Limb (tissue), 2 donors: ENCODE measurements at regions not wholly inside any gene's neighbourhood (a gene's known extent, or its start where the extent isn't known, plus 50 kb on each side); places are given as distances from the start of the nearest gene placed in this dataset.

Experiments used
- DNase-seq, 2 donors: peaks; one replicate each; pipeline ENCODE4 v3.0.0-alpha.2; 2016; ENCODE audit errors: extremely low spot score in 2 of 2

DNA sequence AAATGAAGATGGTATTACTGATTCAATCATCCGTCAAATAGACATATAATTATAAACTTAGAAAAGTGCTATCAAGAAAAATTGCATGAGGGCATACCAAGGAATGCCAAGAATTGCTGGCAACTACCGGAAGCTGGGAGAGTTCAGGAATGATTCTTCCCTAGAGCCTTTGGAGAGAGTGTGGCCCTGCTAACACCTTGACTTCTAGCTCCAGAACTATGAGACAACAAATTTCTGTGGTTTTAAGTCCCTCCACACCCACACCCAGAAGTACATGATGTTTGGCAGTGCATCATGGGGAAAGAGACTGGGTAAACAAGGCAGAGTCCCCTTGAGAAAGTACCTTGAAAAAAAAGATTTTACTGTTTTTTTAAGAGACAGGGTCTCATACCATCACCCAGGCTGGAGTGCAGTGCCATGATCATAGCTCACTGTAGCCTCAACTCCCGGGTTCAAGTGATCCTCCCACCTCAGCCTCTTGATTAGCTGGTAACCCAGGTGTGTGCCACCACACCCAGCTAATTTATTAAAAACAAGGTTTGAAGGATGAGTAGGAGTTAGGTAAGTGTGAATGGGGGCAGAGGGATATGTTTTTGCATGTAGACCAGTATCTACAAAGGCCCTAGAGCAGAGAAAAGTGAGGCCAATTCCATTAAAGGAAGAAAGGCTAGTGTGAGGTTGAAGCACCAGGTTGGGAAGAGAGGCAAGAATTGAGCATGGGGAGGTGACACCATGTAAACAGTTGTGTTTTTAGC lies 53.1 kb downstream of the GSX2 start:
- DNase-seq = no peak

GRCh38 chr4:54155936-54156335 lies 56.0 kb downstream of the GSX2 start:
- no peak for DNase-seq

GRCh38 chr4:54157606-54158005 lies 57.6 kb downstream of the GSX2 start:
- DNase-seq = no peak

GRCh38 chr4:54159543-54159942 lies 59.6 kb downstream of the GSX2 start:
- no peak for DNase-seq

GRCh38 chr4:54165011-54165410 lies 64.1 kb upstream of the PDGFRA start:
- DNase-seq = no peak

GRCh38 chr4:54165438-54165837 lies 63.7 kb upstream of the PDGFRA start:
- DNase-seq = peak in 1 of 2 donors; percentile 36

GRCh38 chr4:54167508-54167907 lies 61.6 kb upstream of the PDGFRA start:
- no peak for DNase-seq

- no peak for DNase-seq
These were observed 59.9 kb upstream of the PDGFRA start for GRCh38 chr4:54169176-54169575.

GRCh38 chr4:54172156-54172555 lies 56.9 kb upstream of the PDGFRA start:
- DNase-seq = no peak

GRCh38 chr4:54173281-54173912 lies 55.7 kb upstream of the PDGFRA start:
- DNase-seq = no peak

DNA sequence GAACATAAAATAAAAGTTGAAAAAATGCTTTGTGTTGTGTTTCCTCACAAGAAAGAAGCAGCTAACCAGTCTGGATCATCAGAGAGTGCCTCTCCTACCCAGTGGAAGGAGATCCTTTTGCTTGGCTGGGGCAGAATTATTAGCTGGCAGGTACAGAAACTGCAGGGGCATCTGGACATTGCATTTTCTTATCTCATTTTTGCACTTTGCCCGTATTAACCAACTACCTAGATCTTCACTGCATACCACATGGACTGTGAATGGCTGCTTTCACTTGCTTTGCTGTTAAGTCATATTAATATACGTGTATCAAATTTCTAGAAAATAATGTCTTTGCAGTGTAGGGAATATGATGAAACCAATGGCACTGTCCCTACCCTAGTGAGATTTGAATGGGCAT lies 52.9 kb upstream of the PDGFRA start:
- DNase-seq = no peak
